Peyer's patch (tissue), 4 donors: ENCODE measurements at regions not wholly inside any gene's neighbourhood (a gene's known extent, or its start where the extent isn't known, plus 50 kb on each side); places are given as distances from the start of the nearest gene placed in this dataset.

ENCODE experiments used
- CTCF ChIP-seq, 6 experiments: fragments of 450-650 bp in 4 of 6; fragments of 200-600 bp in 2 of 6; sonication (generic) in 1 of 6; IDR thresholded peaks; one replicate each; pipeline ENCODE4 v1.5.1; 2017 to 2019; ENCODE audit warnings: antibody characterized with exemption in 6 of 6, mild to moderate bottlenecking in 3 of 6, moderate library complexity in 1 of 6
- POLR2A ChIP-seq, 2 donors: fragments of 450-650 bp; IDR thresholded peaks; one replicate each; pipeline ENCODE4 v1.5.1; 2017; ENCODE audit warnings: antibody characterized with exemption in 2 of 2, mild to moderate bottlenecking in 2 of 2, moderate library complexity in 2 of 2

- no peak for TF ChIP-seq POLR2A (IDR thresholded peaks at IDR 0.05)
- no peak for TF ChIP-seq CTCF (IDR thresholded peaks at IDR 0.05)
Measured at GRCh38 chr22:49328630-49329405, 498.9 kb downstream of the BRD1 start.
